ENCODE measurements at regions not wholly inside any gene's neighbourhood (a gene's known extent, or its start where the extent isn't known, plus 50 kb on each side); places are given as distances from the start of the nearest gene placed in this dataset.

DNA sequence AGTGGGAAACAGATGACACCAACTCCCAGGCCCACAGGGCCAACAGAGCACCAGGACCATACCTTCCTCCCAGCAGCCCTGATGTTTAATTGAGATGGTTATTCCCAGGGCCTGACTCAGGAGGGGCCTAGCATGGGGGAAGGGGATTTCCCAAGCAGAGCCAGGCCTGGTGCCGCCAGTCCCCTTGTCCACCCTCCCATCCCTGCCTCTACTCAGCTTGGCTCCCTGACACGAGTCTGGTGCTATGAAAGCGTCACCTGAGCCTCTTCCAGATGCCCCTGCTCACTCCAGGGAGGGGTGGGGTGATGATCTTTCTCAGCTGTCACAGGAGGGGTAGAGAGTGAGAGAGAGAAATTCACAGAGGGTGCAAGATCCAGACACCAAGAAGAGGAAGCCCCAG is 72.7 kb downstream of the EFNB1 start:
- TF ChIP-seq, protein P1, sequence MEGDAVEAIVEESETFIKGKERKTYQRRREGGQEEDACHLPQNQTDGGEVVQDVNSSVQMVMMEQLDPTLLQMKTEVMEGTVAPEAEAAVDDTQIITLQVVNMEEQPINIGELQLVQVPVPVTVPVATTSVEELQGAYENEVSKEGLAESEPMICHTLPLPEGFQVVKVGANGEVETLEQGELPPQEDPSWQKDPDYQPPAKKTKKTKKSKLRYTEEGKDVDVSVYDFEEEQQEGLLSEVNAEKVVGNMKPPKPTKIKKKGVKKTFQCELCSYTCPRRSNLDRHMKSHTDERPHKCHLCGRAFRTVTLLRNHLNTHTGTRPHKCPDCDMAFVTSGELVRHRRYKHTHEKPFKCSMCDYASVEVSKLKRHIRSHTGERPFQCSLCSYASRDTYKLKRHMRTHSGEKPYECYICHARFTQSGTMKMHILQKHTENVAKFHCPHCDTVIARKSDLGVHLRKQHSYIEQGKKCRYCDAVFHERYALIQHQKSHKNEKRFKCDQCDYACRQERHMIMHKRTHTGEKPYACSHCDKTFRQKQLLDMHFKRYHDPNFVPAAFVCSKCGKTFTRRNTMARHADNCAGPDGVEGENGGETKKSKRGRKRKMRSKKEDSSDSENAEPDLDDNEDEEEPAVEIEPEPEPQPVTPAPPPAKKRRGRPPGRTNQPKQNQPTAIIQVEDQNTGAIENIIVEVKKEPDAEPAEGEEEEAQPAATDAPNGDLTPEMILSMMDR (IDR thresholded peaks at IDR 0.05; ENCODE audit: partially characterized antibody, unreplicated experiment): no peak
- Mint-ChIP-seq H3K27ac (ENCODE audit: unreplicated experiment) (no peak overlapping the region), H3K4me1 (ENCODE audit: low read depth, unreplicated experiment) (peaks cover 3% of the 10 kb centered on the region), H3K4me3 (ENCODE audit: unreplicated experiment) (no peak overlapping the region), H3K36me3 (ENCODE audit: unreplicated experiment) (no peaks in the 10 kb centered on the region), H3K27me3 (ENCODE audit: unreplicated experiment) (peaks cover 1% of the 10 kb centered on the region), H3K9me3 (ENCODE audit: unreplicated experiment) (no peaks in the 10 kb centered on the region)
- DNase-seq: no peak

DNA sequence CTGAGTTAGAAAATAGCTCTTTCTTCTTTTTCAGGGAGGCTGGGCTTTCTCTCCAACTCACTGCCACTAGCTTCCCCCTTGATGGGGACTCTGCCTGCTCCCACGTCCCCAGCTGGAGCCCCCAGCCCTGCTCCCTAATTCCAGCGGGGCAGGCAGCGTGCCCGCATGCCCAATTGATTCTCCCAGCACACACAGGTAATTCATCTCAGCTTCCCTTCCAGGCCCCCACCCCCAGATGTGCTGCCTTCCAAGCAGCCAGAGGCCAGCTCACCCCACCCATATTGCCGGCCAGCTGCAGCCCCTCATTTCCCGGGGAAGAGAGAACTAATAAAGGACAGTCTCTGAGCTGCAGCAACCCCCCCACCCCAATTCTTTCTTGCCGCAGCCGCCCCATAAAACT is 69.8 kb downstream of the EFNB1 start:
- Mint-ChIP-seq H3K36me3 (ENCODE audit: unreplicated experiment) (no peaks in the 10 kb centered on the region), H3K4me1 (ENCODE audit: low read depth, unreplicated experiment) (peaks cover 3% of the 10 kb centered on the region), H3K27ac (ENCODE audit: unreplicated experiment) (no peak overlapping the region), H3K27me3 (ENCODE audit: unreplicated experiment) (peaks cover 1% of the 10 kb centered on the region), H3K4me3 (ENCODE audit: unreplicated experiment) (no peak overlapping the region), H3K9me3 (ENCODE audit: unreplicated experiment) (no peaks in the 10 kb centered on the region)
- TF ChIP-seq, protein P1 (IDR thresholded peaks at IDR 0.05; ENCODE audit: partially characterized antibody, unreplicated experiment): no peak
- DNase-seq: no peak

DNA sequence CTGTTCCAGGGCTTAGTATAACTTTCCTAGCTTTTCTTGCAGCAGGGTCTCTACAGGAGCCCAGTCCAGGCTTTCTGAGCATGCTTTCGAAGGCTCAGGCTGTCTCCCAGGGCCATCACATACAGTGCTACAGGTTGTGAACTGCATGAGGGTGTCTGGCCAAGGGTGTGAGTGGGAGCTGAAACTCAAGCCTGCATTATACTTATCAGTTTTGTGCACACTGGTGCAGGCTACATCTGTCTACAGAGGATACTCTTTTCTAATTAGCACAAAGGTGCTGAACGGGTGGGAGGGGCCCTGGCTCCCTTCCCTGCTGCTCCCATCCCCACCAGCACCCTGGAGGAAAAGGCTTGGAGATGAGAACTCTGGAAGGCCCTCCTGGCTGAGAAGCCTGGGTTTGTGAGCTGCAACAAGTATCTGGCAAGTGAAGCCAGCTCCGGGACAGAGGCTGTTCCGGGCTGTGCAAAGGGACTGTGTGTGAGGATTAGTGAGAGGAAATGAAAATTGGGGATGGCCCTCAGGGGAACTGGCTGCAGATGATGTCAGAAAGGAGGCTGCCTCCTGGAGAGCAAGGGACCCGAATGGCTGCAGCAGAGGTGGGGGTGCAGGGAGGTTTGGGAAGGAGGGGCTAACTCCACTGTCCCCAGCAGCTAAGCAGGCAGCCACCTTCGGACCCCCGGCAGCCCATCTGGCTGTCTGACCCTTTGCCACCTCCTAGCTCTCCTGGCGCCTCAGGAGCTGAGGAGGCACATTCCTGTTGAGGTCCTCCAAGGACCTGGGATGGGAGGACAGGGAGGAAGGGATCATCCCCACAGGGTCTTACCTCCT is 68.5 kb downstream of the EFNB1 start:
- Mint-ChIP-seq H3K4me3 (ENCODE audit: unreplicated experiment) (no peak overlapping the region), H3K27me3 (ENCODE audit: unreplicated experiment) (peaks cover 1% of the 10 kb centered on the region), H3K36me3 (ENCODE audit: unreplicated experiment) (no peaks in the 10 kb centered on the region), H3K4me1 (ENCODE audit: low read depth, unreplicated experiment) (peaks cover 3% of the 10 kb centered on the region), H3K27ac (ENCODE audit: unreplicated experiment) (no peak overlapping the region), H3K9me3 (ENCODE audit: unreplicated experiment) (no peaks in the 10 kb centered on the region)
- TF ChIP-seq, protein P1 (IDR thresholded peaks at IDR 0.05; ENCODE audit: partially characterized antibody, unreplicated experiment): no peak
- no peak for DNase-seq

DNA sequence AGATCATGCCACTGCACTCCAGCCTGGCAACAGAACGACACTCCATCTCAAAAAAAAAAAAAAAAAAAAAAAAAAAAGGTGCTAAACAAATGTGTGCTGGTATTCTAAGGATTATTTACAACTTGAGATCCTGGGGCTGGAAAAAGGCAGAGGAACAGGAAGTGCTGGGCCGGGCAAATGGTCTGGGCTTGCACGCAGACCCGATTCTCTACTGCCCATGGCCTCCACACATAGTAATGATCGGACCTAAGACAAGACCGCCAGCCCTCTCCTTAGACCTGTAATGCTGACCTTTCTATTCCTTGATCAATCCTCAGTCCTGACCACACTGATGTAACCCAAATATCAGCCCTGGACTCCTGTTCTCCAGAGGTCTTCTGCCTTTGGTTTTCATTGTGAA is 67.8 kb downstream of the EFNB1 start:
- Mint-ChIP-seq H3K36me3 (ENCODE audit: unreplicated experiment) (no peaks in the 10 kb centered on the region), H3K4me1 (ENCODE audit: low read depth, unreplicated experiment) (no peaks in the 10 kb centered on the region), H3K9me3 (ENCODE audit: unreplicated experiment) (no peaks in the 10 kb centered on the region), H3K4me3 (ENCODE audit: unreplicated experiment) (no peak overlapping the region), H3K27me3 (ENCODE audit: unreplicated experiment) (no peaks in the 10 kb centered on the region), H3K27ac (ENCODE audit: unreplicated experiment) (no peak overlapping the region)
- TF ChIP-seq, protein P1 (IDR thresholded peaks at IDR 0.05; ENCODE audit: partially characterized antibody, unreplicated experiment): no peak
- DNase-seq: no peak

DNA sequence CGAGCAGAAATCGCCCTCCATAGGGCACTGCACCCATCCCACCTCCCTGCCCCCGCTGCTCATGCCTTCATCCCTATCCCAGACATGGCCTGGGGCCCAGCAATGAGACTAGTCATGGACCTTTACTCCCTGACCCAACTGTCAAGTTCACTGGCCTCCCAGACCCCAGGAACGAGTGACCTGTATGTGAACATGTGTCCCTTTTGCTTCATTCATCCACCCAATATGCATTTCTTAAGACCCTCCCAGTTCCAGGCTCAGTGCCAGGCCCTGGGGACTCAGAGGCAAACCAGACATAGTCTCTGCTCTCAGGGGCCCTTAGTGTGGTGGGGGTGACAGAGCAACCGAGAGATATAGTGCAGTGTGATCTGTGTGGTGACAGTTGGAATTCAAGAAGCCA is 67.0 kb downstream of the EFNB1 start:
- no peaks in the 10 kb centered on the region for H3K9me3 Mint-ChIP-seq (ENCODE audit: unreplicated experiment)
- DNase-seq: no peak
- H3K4me1 Mint-ChIP-seq (ENCODE audit: low read depth, unreplicated experiment): no peaks in the 10 kb centered on the region
- no peak overlapping the region for H3K27ac Mint-ChIP-seq (ENCODE audit: unreplicated experiment)
- TF ChIP-seq, protein P1 (IDR thresholded peaks at IDR 0.05; ENCODE audit: partially characterized antibody, unreplicated experiment): no peak
- H3K36me3 Mint-ChIP-seq (ENCODE audit: unreplicated experiment): no peaks in the 10 kb centered on the region
- H3K27me3 Mint-ChIP-seq (ENCODE audit: unreplicated experiment): peaks cover 2% of the 10 kb centered on the region
- no peak overlapping the region for H3K4me3 Mint-ChIP-seq (ENCODE audit: unreplicated experiment)
